ENCODE measurements at regions not wholly inside any gene's neighbourhood (a gene's known extent, or its start where the extent isn't known, plus 50 kb on each side); places are given as distances from the start of the nearest gene placed in this dataset.
"Not testable (repeated sequence)": the region's sequence is repeated elsewhere in the genome, so short reads cannot be mapped to it uniquely, and the experiment has no call there.

GRCh38 chr13:50615234-50615633 is 228.3 kb downstream of the DLEU7 start:
- no peak for ATAC-seq (ENCODE audit: low FRiP score)
- no peak for TF ChIP-seq CTCF (IDR thresholded peaks at IDR 0.05)
- no peak for DNase-seq (ENCODE audit: low spot score)

- ATAC-seq (ENCODE audit: low FRiP score) (no peak), DNase-seq (ENCODE audit: low spot score) (no peak)
- no peak for TF ChIP-seq CTCF (IDR thresholded peaks at IDR 0.05)
Observed at GRCh38 chr13:50616101-50616500, 227.4 kb downstream of the DLEU7 start.

- DNase-seq (ENCODE audit: low spot score) (no peak), ATAC-seq (ENCODE audit: low FRiP score) (no peak)
- no peak for TF ChIP-seq CTCF (IDR thresholded peaks at IDR 0.05)
Observed at GRCh38 chr13:50617134-50617721, 226.3 kb downstream of the DLEU7 start.

- DNase-seq (ENCODE audit: low spot score) (no peak), ATAC-seq (ENCODE audit: low FRiP score) (no peak)
- no peak for TF ChIP-seq CTCF (IDR thresholded peaks at IDR 0.05)
Observed at GRCh38 chr13:50618206-50618605, 225.3 kb downstream of the DLEU7 start.

- ATAC-seq (ENCODE audit: low FRiP score) (no peak), DNase-seq (ENCODE audit: low spot score) (no peak)
- no peak for TF ChIP-seq CTCF (IDR thresholded peaks at IDR 0.05)
Observed at GRCh38 chr13:50626101-50626547, 217.4 kb downstream of the DLEU7 start.

- TF ChIP-seq CTCF (IDR thresholded peaks at IDR 0.05): no peak
- DNase-seq (ENCODE audit: low spot score) (no peak), ATAC-seq (ENCODE audit: low FRiP score) (no peak)
Observed at GRCh38 chr13:50627111-50627510, 216.4 kb downstream of the DLEU7 start.

- not testable (repeated sequence) for DNase-seq (ENCODE audit: low spot score); ATAC-seq (ENCODE audit: low FRiP score)
Observed at GRCh38 chr13:50628512-50628911, 215.0 kb downstream of the DLEU7 start.
